BJ (cell line): ENCODE measurements at regions not wholly inside any gene's neighbourhood (a gene's known extent, or its start where the extent isn't known, plus 50 kb on each side); places are given as distances from the start of the nearest gene placed in this dataset.
"Not testable (repeated sequence)": the region's sequence is repeated elsewhere in the genome, so short reads cannot be mapped to it uniquely, and the experiment has no call there.

Experiments
- CTCF ChIA-PET: fragments of 350-600 bp; formaldehyde crosslinking; extraction: SDS; loops from one replicate; lab custom pipeline; 2021; ENCODE audit warnings: antibody characterized with exemption, inconsistent platforms; lab: Yijun Ruan, JAX
- POLR2A ChIA-PET: fragments of 300-600 bp; sonication (Branson Sonifier 250); formaldehyde crosslinking; extraction: SDS; loops from one replicate; lab custom pipeline; 2021; ENCODE audit warnings: antibody characterized with exemption; lab: Charles Lee
- DNase-seq: peaks from one replicate; pipeline ENCODE4 v3.0.0-alpha.2; 2011; ENCODE audit warnings: low read depth
- H3K27me3 ChIP-seq: 2 replicates; pipeline ENCODE4 v1.6.0; 2011; ENCODE audit warnings: low read length; ENCODE audit not compliant: control insufficient read depth, insufficient read depth
- H3K36me3 ChIP-seq: 2 replicates; pipeline ENCODE4 v1.5.1; 2011; ENCODE audit warnings: low read length; ENCODE audit not compliant: control insufficient read depth, insufficient read depth
- H3K4me3 ChIP-seq: 2 replicates; pipeline ENCODE4 v1.5.1; 2011; ENCODE audit warnings: low read depth, mild to moderate bottlenecking, control low read depth, low read length
- CTCF ChIP-seq: IDR thresholded peaks from 2 replicates; pipeline ENCODE4 v1.5.1; 2011; ENCODE audit warnings: low read depth, mild to moderate bottlenecking, control low read depth, inconsistent platforms, low read length, moderate library complexity; ENCODE audit not compliant: insufficient read depth

DNA sequence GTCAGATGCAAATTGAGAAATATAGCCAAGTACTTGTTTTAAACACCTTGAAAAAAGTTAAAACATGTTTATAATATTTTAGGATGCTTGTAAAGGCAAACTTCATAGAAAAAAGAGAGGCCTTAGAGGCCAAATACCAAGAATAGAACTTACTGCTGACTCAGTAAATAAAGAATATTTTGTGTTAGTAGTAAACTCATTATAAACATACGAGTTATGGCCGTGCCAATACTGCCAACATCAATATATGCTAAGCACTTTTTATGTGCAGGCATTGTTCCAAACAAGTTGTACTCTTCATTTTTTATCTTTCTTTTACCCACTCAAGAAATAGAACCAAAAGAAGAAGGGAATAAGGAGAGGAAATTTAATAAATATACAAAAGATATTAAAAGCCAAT is 705.9 kb upstream of the NCAM2 start:
- ChIA-PET CTCF (no interaction called here), POLR2A (no interaction called here)
- Histone ChIP-seq H3K36me3 (no peaks in the 10 kb centered on the region), H3K27me3 (no peaks in the 10 kb centered on the region), H3K4me3 (no peak overlapping the region)
- no peak for DNase-seq
- TF ChIP-seq CTCF: no peak

- H3K4me3 ChIP-seq, H3K36me3 ChIP-seq, POLR2A ChIA-PET, DNase-seq, H3K27me3 ChIP-seq, CTCF ChIA-PET: not testable (repeated sequence)
Observed at GRCh38 chr21:20292854-20293253, 705.4 kb upstream of the NCAM2 start.

GRCh38 chr21:20301395-20301794 is 696.8 kb upstream of the NCAM2 start:
- no peaks in the 10 kb centered on the region for H3K36me3 ChIP-seq
- H3K27me3 ChIP-seq: no peaks in the 10 kb centered on the region
- DNase-seq: no peak
- no peak overlapping the region for H3K4me3 ChIP-seq
- ChIA-PET POLR2A (no interaction called here), CTCF (no interaction called here)
- no peak for TF ChIP-seq CTCF

GRCh38 chr21:20302084-20302483 is 696.1 kb upstream of the NCAM2 start:
- TF ChIP-seq CTCF: no peak
- DNase-seq: no peak
- POLR2A ChIA-PET: no interaction called here
- Histone ChIP-seq H3K4me3 (no peak overlapping the region), H3K36me3 (no peaks in the 10 kb centered on the region), H3K27me3 (no peaks in the 10 kb centered on the region)
- CTCF ChIA-PET: no interaction called here

GRCh38 chr21:20306836-20307235 is 691.4 kb upstream of the NCAM2 start:
- Histone ChIP-seq H3K4me3 (no peak overlapping the region), H3K27me3 (no peaks in the 10 kb centered on the region), H3K36me3 (no peaks in the 10 kb centered on the region)
- DNase-seq: no peak
- POLR2A ChIA-PET: no interaction called here
- CTCF ChIA-PET: no interaction called here
- TF ChIP-seq CTCF: no peak

- POLR2A ChIA-PET: no interaction called here
- DNase-seq: no peak
- CTCF ChIA-PET: no interaction called here
- TF ChIP-seq CTCF: no peak
- no peak overlapping the region for H3K4me3 ChIP-seq
- H3K27me3 ChIP-seq: no peaks in the 10 kb centered on the region
- no peaks in the 10 kb centered on the region for H3K36me3 ChIP-seq
Observed at GRCh38 chr21:20308586-20309315, 689.5 kb upstream of the NCAM2 start.
